Endothelial cell of umbilical vein (primary cell): ENCODE measurements at regions not wholly inside any gene's neighbourhood (a gene's known extent, or its start where the extent isn't known, plus 50 kb on each side); places are given as distances from the start of the nearest gene placed in this dataset.

Experiments used
- BruUV-seq: library from RNA; stranded (reverse); fragments of 400-500 nt; replicated peaks from 2 replicates; lab custom pipeline; 2021; lab: Mats Ljungman, UMichigan
- CTCF ChIA-PET: fragments of 300-600, 350-600 bp; sonication (Branson Sonifier 250); formaldehyde crosslinking; loops from one replicate; lab custom pipeline; 2021; ENCODE audit warnings: antibody characterized with exemption, inconsistent platforms; lab: Charles Lee
- POLR2A ChIA-PET: fragments of 300-600, 350-600 bp; sonication (Branson Sonifier 250); formaldehyde crosslinking; loops from one replicate; lab custom pipeline; 2021; ENCODE audit warnings: antibody characterized with exemption, inconsistent platforms; lab: Charles Lee
- DNase-seq: peaks from one replicate; pipeline ENCODE4 v3.0.0-alpha.2; 2011; ENCODE audit warnings: low read depth, low spot score
- FAIRE-seq: peaks from 2 replicates; lab custom pipeline; 2011; peaks lifted over from hg19 to GRCh38; lab: Jason Lieb, UNC
- H2AFZ ChIP-seq: 2 replicates; pipeline ENCODE4 v1.6.0; 2012; ENCODE audit warnings: low read depth, low read length, control low read depth, inconsistent platforms
- H3K27ac ChIP-seq: 2 replicates; pipeline ENCODE4 v1.5.1; 2011; ENCODE audit warnings: low read depth, mild to moderate bottlenecking, control low read depth, low read length, moderate library complexity; ENCODE audit not compliant: insufficient read depth
- H3K27me3 ChIP-seq, 2 experiments: 2 replicates each; pipeline versions ENCODE4 v1.6.0 to v1.6.1; 2011; ENCODE audit warnings: low read length in 2 of 2, mixed read lengths in 1 of 2; ENCODE audit not compliant: control insufficient read depth in 2 of 2, insufficient read depth in 2 of 2
- H3K36me3 ChIP-seq, 2 experiments: 2 replicates in 1 of 2; 3 replicates in 1 of 2; pipeline ENCODE4 v1.5.1; 2011; ENCODE audit warnings: low read length in 2 of 2, mild to moderate bottlenecking in 1 of 2, moderate library complexity in 1 of 2; ENCODE audit not compliant: control insufficient read depth in 2 of 2, insufficient read depth in 2 of 2; ENCODE audit errors: extremely low read depth in 1 of 2
- H3K4me1 ChIP-seq: 3 replicates; pipeline ENCODE4 v1.5.1; 2011; ENCODE audit warnings: mild to moderate bottlenecking, low read length; ENCODE audit not compliant: control insufficient read depth, insufficient read depth; ENCODE audit errors: extremely low read depth
- H3K4me2 ChIP-seq: 2 replicates; pipeline ENCODE4 v1.6.1; 2011; ENCODE audit warnings: low read length, control low read depth, mixed read lengths; ENCODE audit not compliant: insufficient read depth
- H3K4me3 ChIP-seq, 3 experiments: fragments of 200-600 bp in 1 of 3; sonication (generic), shearing (Covaris generic) in 1 of 3; replicated peaks in 1 of 3; 2 replicates each; pipeline ENCODE4 v1.5.1; 2011 to 2016; ENCODE audit warnings: control low read depth in 3 of 3, low read length in 3 of 3, mild to moderate bottlenecking in 2 of 3, inconsistent platforms in 1 of 3, low read depth in 1 of 3, moderate library complexity in 1 of 3; ENCODE audit not compliant: insufficient read depth in 1 of 3
- H3K79me2 ChIP-seq: 2 replicates; pipeline ENCODE4 v1.6.0; 2012; ENCODE audit warnings: low read length, inconsistent platforms; ENCODE audit not compliant: control insufficient read depth, insufficient read depth
- H3K9ac ChIP-seq: replicated peaks from 2 replicates; pipeline ENCODE3; 2011; ENCODE audit warnings: low read length, control low read depth; ENCODE audit not compliant: insufficient read depth; ENCODE audit errors: extremely low read depth
- H3K9me1 ChIP-seq: replicated peaks from 3 replicates; pipeline ENCODE4 v1.6.0; 2011; ENCODE audit warnings: mild to moderate bottlenecking, low read length; ENCODE audit not compliant: control insufficient read depth, insufficient read depth; ENCODE audit errors: extremely low read depth
- H3K9me3 ChIP-seq: replicated peaks from 2 replicates; pipeline ENCODE4 v1.5.1; 2012; ENCODE audit warnings: low read length, inconsistent platforms; ENCODE audit not compliant: control insufficient read depth, insufficient read depth
- H4K20me1 ChIP-seq: replicated peaks from 2 replicates; pipeline ENCODE3; 2011; ENCODE audit warnings: mild to moderate bottlenecking, low read length; ENCODE audit not compliant: control insufficient read depth, insufficient read depth; ENCODE audit errors: extremely low read depth
- CTCF ChIP-seq, 2 donors: IDR thresholded peaks; 1 replicate in 1 of 2; 2 replicates in 1 of 2; pipeline ENCODE4 v1.5.1; 2011; ENCODE audit warnings: low read length in 2 of 2, mild to moderate bottlenecking in 2 of 2, moderate library complexity in 2 of 2, control low read depth in 1 of 2, inconsistent platforms in 1 of 2, low read depth in 1 of 2; ENCODE audit not compliant: insufficient read depth in 1 of 2; ENCODE audit errors: extremely low read depth in 1 of 2
- EZH2 ChIP-seq: IDR thresholded peaks from 2 replicates; pipeline ENCODE4 v1.6.1; 2012; ENCODE audit warnings: borderline replicate concordance, low read depth, mild to moderate bottlenecking, moderate library complexity, low read length, inconsistent platforms; ENCODE audit not compliant: severe bottlenecking
- FOS ChIP-seq: IDR thresholded peaks from 2 replicates; pipeline ENCODE4 v1.6.1; 2011; ENCODE audit warnings: mild to moderate bottlenecking, low read length, moderate library complexity, borderline replicate concordance; ENCODE audit not compliant: insufficient read depth
- GATA2 ChIP-seq: IDR thresholded peaks from 2 replicates; pipeline ENCODE4 v1.7.0; 2011; ENCODE audit warnings: low read depth, mild to moderate bottlenecking, moderate library complexity, mixed read lengths, low read length; ENCODE audit not compliant: insufficient read length, insufficient read depth
- JUN ChIP-seq: IDR thresholded peaks from 2 replicates; pipeline ENCODE4 v1.6.1; 2011; ENCODE audit warnings: borderline replicate concordance, low read depth; ENCODE audit not compliant: insufficient read length, insufficient read depth
- MAX ChIP-seq: IDR thresholded peaks from 2 replicates; pipeline ENCODE4 v1.6.1; 2011; ENCODE audit not compliant: insufficient read depth, insufficient read length
- MYC ChIP-seq: IDR thresholded peaks from one replicate; pipeline ENCODE4 v1.6.1; 2011; ENCODE audit warnings: mild to moderate bottlenecking, low read depth, low read length
- POLR2A ChIP-seq: IDR thresholded peaks from 2 replicates; pipeline ENCODE4 v1.6.1; 2012; ENCODE audit warnings: low read depth, mild to moderate bottlenecking, control low read depth, low read length
- POLR2AphosphoS5 ChIP-seq: IDR thresholded peaks from 2 replicates; pipeline ENCODE4 v1.6.1; 2012; ENCODE audit warnings: low read depth, mild to moderate bottlenecking, control low read depth, low read length, moderate library complexity; ENCODE audit not compliant: insufficient read depth
- dilution Hi-C: fragments of 300-500 bp; cut with MboI; formaldehyde crosslinking; loops from one replicate; pipeline ENCODE4 v1.15.0; 2019; ENCODE audit warnings: low sequenced_read_pairs; ENCODE audit not compliant: extremely low pct_ligation_motif_present
- intact Hi-C: fragments of 100-400 bp; cut with micrococcal nuclease; formaldehyde crosslinking; loops from one replicate; pipeline ENCODE4 v1.10.0; 2022

DNA sequence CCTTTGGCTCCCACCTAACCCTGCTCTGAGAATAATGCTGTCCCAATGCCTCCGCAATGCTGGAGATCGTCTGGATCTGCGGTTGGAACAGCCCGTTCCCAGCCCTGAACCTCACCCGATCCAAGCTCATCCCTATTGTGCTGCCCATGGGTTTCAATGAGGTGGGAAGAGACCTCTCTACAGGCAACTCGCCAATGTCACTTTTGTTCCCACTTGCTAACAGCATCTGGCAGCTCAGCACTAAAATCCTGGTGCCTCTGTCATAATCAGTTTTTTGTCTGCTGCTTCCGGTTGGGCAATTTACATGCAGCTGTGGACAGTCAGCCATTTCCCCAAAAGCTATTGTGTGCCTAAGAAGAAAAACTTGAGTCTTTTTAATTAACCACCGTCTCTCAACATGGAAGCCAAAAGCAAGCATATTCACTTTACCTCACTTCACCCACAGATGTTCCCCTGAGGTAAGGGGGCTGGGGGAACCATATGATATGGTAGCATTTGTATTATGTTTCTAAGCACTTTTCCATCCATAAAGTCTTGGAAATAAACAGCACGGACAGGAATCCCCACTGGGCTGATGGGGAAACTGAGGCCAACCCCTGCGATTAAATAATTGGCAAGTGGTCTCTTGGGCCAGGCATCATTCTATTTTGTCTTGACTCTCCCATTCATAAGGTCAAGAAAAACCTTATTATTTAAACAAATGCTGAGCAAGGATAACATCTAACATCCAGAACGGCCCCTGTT is 159.2 kb upstream of the CDH5 start:
- Histone ChIP-seq H3K36me3 (no peaks in the 10 kb centered on the region), H3K27ac (no peak overlapping the region), H4K20me1 (no peaks in the 10 kb centered on the region), H3K4me1 (peaks cover 3% of the 10 kb centered on the region), H3K4me2 (no peak overlapping the region), H3K9ac (no peak overlapping the region), H3K4me3 (no peak overlapping the region), H3K9me1 (no peaks in the 10 kb centered on the region), H3K9me3 (no peaks in the 10 kb centered on the region), H2AFZ (no peak overlapping the region), H3K27me3 (no peaks in the 10 kb centered on the region), H3K79me2 (no peaks in the 10 kb centered on the region)
- intact Hi-C loops: no loop called here
- ChIA-PET CTCF (no interaction called here), POLR2A (no interaction called here)
- no peak for TF ChIP-seq POLR2AphosphoS5
- no peak for TF ChIP-seq GATA2
- no peak for TF ChIP-seq FOS
- TF ChIP-seq CTCF (IDR thresholded peaks at IDR 0.05; ENCODE audit: extremely low read depth in 1 of 2, insufficient read depth in 1 of 2, low read depth in 1 of 2, low read length in 2 of 2): no peak
- TF ChIP-seq POLR2A: no peak
- no peak for TF ChIP-seq JUN
- no peak for TF ChIP-seq MAX
- no peak for TF ChIP-seq MYC
- TF ChIP-seq EZH2: no peak
- no TSS peak for BruUV-seq
- no peak for DNase-seq
- FAIRE-seq: no peak
- dilution Hi-C loops: no loop called here
